ENCODE measurements at regions not wholly inside any gene's neighbourhood (a gene's known extent, or its start where the extent isn't known, plus 50 kb on each side); places are given as distances from the start of the nearest gene placed in this dataset.

- no peak for TF ChIP-seq CTCF (IDR thresholded peaks at IDR 0.05)
- TF ChIP-seq CHD2 (IDR thresholded peaks at IDR 0.05; ENCODE audit: low read length, partially characterized antibody) = no peak
- no peak for TF ChIP-seq USF2 (IDR thresholded peaks at IDR 0.05)
- TF ChIP-seq SMC3 (IDR thresholded peaks at IDR 0.05) = no peak
- TF ChIP-seq HDAC2 (IDR thresholded peaks at IDR 0.05) = no peak
- TF ChIP-seq REST (IDR thresholded peaks at IDR 0.05) = no peak
- no peak for TF ChIP-seq MAX (IDR thresholded peaks at IDR 0.05)
- TF ChIP-seq RARB (CRISPR knock-in tag; IDR thresholded peaks at IDR 0.05) = no peak
- no peak for TF ChIP-seq CEBPB (IDR thresholded peaks at IDR 0.05)
- no peak for TF ChIP-seq POLR2A (IDR thresholded peaks at IDR 0.05; ENCODE audit: low read length)
- no peak for TF ChIP-seq HOXA7 (CRISPR knock-in tag; IDR thresholded peaks at IDR 0.05)
- TF ChIP-seq POLR2AphosphoS2 (conservative IDR thresholded peaks at IDR 0.05; ENCODE audit: low read length) = no peak
- TF ChIP-seq JUN (IDR thresholded peaks at IDR 0.05) = no peak
- TF ChIP-seq EP300 (IDR thresholded peaks at IDR 0.05) = no peak
These were observed 112.5 kb upstream of the SPOPL start for GRCh38 chr2:138389063-138389462.

Data from A549 (cell line).